K562 (cell line): ENCODE measurements at regions not wholly inside any gene's neighbourhood (a gene's known extent, or its start where the extent isn't known, plus 50 kb on each side); places are given as distances from the start of the nearest gene placed in this dataset.

Experiments used
- CHD7 ChIP-seq: fragments of 200-600 bp; sonication (generic); IDR thresholded peaks from one replicate; pipeline ENCODE4 v1.6.1; 2012; ENCODE audit warnings: mild to moderate bottlenecking, low read depth, low read length, inconsistent platforms
- HES1 ChIP-seq: fragments of 450-650 bp; IDR thresholded peaks from 2 replicates; pipeline ENCODE4 v1.6.1; 2016; ENCODE audit warnings: low read depth, mild to moderate bottlenecking, moderate library complexity
- SPI1 ChIP-seq: IDR thresholded peaks from 2 replicates; pipeline ENCODE4 v1.6.1; 2011; ENCODE audit warnings: low read depth, low read length, control low read depth, borderline replicate concordance
- THRA ChIP-seq: fragments of 450-650 bp; IDR thresholded peaks from 2 replicates; pipeline ENCODE4 v1.6.1; 2017; ENCODE audit warnings: mild to moderate bottlenecking, moderate library complexity

GRCh38 chr1:105838071-105838470 lies 1218.4 kb upstream of the PRMT6 start (continued):
- TF ChIP-seq CHD7 (no peak), SPI1 (no peak), THRA (no peak), HES1 (no peak)
